ENCODE measurements at regions not wholly inside any gene's neighbourhood (a gene's known extent, or its start where the extent isn't known, plus 50 kb on each side); places are given as distances from the start of the nearest gene placed in this dataset.

DNA sequence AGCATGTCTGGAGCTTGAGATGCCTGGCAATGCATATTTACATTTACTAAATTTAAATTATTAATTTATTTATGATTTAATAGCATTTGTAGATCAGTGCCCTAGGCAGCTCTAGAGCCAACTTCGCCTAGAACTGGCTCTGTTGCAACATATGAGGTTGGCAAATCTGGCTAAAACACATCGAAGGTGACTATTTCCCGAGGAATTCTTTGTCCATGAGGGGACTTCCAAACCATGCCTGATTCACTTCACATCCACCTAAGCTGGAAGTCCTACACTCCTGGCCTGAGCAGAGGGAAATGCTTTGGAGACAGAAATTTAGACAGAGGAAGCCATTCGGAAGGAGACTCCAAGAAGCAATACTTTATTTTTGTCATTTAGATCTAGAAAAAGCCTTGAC is 211.0 kb upstream of the ARG1 start:
- Histone ChIP-seq H3K9me3 (ENCODE audit: insufficient read depth, low read length) (no peaks in the 10 kb centered on the region), H3K27me3 (ENCODE audit: low read depth, low read length) (no peaks in the 10 kb centered on the region), H3K4me3 (ENCODE audit: low read length) (no peak overlapping the region), H3K4me1 (ENCODE audit: low read length) (no peaks in the 10 kb centered on the region), H3K9ac (ENCODE audit: low read length) (no peak overlapping the region), H4K20me1 (ENCODE audit: insufficient read depth, low read length) (no peaks in the 10 kb centered on the region), H3K79me2 (ENCODE audit: low read length) (no peaks in the 10 kb centered on the region), H3K27ac (ENCODE audit: low read length) (no peak overlapping the region), H2AFZ (ENCODE audit: low read depth, low read length) (no peak overlapping the region), H3K4me2 (ENCODE audit: low read length) (no peak overlapping the region), H3K36me3 (replicated peaks; ENCODE audit: low read depth, low read length) (no peaks in the 10 kb centered on the region)
- TF ChIP-seq EZH2phosphoT487 (IDR thresholded peaks at IDR 0.05; ENCODE audit: low read depth): no peak
- TF ChIP-seq, protein P1, sequence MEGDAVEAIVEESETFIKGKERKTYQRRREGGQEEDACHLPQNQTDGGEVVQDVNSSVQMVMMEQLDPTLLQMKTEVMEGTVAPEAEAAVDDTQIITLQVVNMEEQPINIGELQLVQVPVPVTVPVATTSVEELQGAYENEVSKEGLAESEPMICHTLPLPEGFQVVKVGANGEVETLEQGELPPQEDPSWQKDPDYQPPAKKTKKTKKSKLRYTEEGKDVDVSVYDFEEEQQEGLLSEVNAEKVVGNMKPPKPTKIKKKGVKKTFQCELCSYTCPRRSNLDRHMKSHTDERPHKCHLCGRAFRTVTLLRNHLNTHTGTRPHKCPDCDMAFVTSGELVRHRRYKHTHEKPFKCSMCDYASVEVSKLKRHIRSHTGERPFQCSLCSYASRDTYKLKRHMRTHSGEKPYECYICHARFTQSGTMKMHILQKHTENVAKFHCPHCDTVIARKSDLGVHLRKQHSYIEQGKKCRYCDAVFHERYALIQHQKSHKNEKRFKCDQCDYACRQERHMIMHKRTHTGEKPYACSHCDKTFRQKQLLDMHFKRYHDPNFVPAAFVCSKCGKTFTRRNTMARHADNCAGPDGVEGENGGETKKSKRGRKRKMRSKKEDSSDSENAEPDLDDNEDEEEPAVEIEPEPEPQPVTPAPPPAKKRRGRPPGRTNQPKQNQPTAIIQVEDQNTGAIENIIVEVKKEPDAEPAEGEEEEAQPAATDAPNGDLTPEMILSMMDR (IDR thresholded peaks at IDR 0.05; ENCODE audit: low read depth, low read length): no peak

GRCh38 chr6:131362696-131363095 is 210.3 kb upstream of the ARG1 start:
- no peaks in the 10 kb centered on the region for H3K27me3 ChIP-seq (ENCODE audit: low read depth, low read length)
- TF ChIP-seq EZH2phosphoT487 (IDR thresholded peaks at IDR 0.05; ENCODE audit: low read depth): no peak
- TF ChIP-seq, protein P1 (IDR thresholded peaks at IDR 0.05; ENCODE audit: low read depth, low read length): no peak
- no peaks in the 10 kb centered on the region for H3K79me2 ChIP-seq (ENCODE audit: low read length)
- H3K9me3 ChIP-seq (ENCODE audit: insufficient read depth, low read length): no peaks in the 10 kb centered on the region
- no peak overlapping the region for H2AFZ ChIP-seq (ENCODE audit: low read depth, low read length)
- H3K4me2 ChIP-seq (ENCODE audit: low read length): no peak overlapping the region
- no peak overlapping the region for H3K27ac ChIP-seq (ENCODE audit: low read length)
- H3K9ac ChIP-seq (ENCODE audit: low read length): no peak overlapping the region
- no peaks in the 10 kb centered on the region for H3K36me3 ChIP-seq (replicated peaks; ENCODE audit: low read depth, low read length)
- H3K4me3 ChIP-seq (ENCODE audit: low read length): no peak overlapping the region
- H3K4me1 ChIP-seq (ENCODE audit: low read length): no peaks in the 10 kb centered on the region
- H4K20me1 ChIP-seq (ENCODE audit: insufficient read depth, low read length): no peaks in the 10 kb centered on the region

DNA sequence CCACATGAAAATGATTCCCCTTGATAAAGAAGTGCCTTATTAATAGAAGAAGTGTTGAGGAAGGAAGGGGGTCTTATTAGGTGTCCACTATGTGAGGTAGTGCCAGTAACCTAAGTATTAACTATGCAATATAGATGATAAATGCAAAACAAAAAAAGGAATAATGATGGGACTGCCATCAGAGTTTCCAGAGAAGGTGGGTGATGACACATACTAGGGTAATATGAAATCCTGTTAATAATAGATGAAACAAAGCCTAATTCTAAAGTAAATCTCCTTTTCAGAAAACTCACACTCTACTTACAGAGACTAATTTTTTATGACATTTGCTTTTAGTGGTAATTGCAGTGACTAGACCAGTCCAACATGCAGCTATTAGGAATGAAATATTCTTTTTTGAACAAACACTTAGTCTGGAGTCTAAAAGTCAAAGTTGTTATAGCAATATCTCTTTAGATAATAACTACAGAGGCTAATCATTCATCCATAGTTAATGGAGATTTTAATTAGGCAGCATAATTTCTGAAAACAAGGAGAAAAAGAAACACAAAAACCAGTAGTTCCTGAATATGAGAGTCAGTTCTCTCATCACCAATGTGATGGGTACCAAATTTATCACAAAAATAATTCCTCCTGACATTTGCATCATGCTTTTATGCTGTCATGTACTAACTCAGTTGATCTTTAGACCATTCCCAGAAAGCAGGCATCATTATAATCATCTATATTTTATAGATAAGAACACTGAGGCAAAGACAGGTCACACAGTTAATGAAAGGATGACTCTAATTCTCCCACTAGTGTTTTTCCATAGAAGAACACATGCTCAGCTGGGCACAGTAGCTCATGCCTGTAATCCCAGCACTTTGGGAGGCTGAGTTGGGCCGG is 208.8 kb upstream of the ARG1 start:
- Histone ChIP-seq H3K4me1 (ENCODE audit: low read length) (peaks cover 7% of the 10 kb centered on the region; the same call in 1 of the 2 replicates), H3K79me2 (ENCODE audit: low read length) (no peaks in the 10 kb centered on the region), H3K4me3 (ENCODE audit: low read length) (no peak overlapping the region), H3K9me3 (ENCODE audit: insufficient read depth, low read length) (no peaks in the 10 kb centered on the region), H4K20me1 (ENCODE audit: insufficient read depth, low read length) (no peaks in the 10 kb centered on the region), H3K27ac (ENCODE audit: low read length) (no peak overlapping the region), H2AFZ (ENCODE audit: low read depth, low read length) (no peak overlapping the region), H3K27me3 (ENCODE audit: low read depth, low read length) (no peaks in the 10 kb centered on the region), H3K9ac (ENCODE audit: low read length) (no peak overlapping the region), H3K36me3 (replicated peaks; ENCODE audit: low read depth, low read length) (no peaks in the 10 kb centered on the region), H3K4me2 (ENCODE audit: low read length) (no peak overlapping the region)
- TF ChIP-seq, protein P1 (IDR thresholded peaks at IDR 0.05; ENCODE audit: low read depth, low read length): no peak
- no peak for TF ChIP-seq EZH2phosphoT487 (IDR thresholded peaks at IDR 0.05; ENCODE audit: low read depth)

GRCh38 chr6:131366223-131366622 is 206.8 kb upstream of the ARG1 start:
- Histone ChIP-seq H3K4me3 (ENCODE audit: low read length) (no peak overlapping the region), H3K79me2 (ENCODE audit: low read length) (no peaks in the 10 kb centered on the region), H3K36me3 (replicated peaks; ENCODE audit: low read depth, low read length) (no peaks in the 10 kb centered on the region), H3K9me3 (ENCODE audit: insufficient read depth, low read length) (no peaks in the 10 kb centered on the region), H3K4me1 (ENCODE audit: low read length) (peaks cover 7% of the 10 kb centered on the region; the same call in 1 of the 2 replicates), H3K27me3 (ENCODE audit: low read depth, low read length) (no peaks in the 10 kb centered on the region), H3K27ac (ENCODE audit: low read length) (no peak overlapping the region), H2AFZ (ENCODE audit: low read depth, low read length) (no peak overlapping the region), H4K20me1 (ENCODE audit: insufficient read depth, low read length) (no peaks in the 10 kb centered on the region), H3K4me2 (ENCODE audit: low read length) (no peak overlapping the region), H3K9ac (ENCODE audit: low read length) (no peak overlapping the region)
- TF ChIP-seq, protein P1 (IDR thresholded peaks at IDR 0.05; ENCODE audit: low read depth, low read length): no peak
- no peak for TF ChIP-seq EZH2phosphoT487 (IDR thresholded peaks at IDR 0.05; ENCODE audit: low read depth)
